HTR-8/SVneo (cell line): ENCODE measurements at regions not wholly inside any gene's neighbourhood (a gene's known extent, or its start where the extent isn't known, plus 50 kb on each side); places are given as distances from the start of the nearest gene placed in this dataset.

Experiments
- DNase-seq: peaks from one replicate; pipeline ENCODE4 v3.0.0; 2011; ENCODE audit warnings: low spot score, mixed read lengths; ENCODE audit not compliant: insufficient read length
- FAIRE-seq: peaks from 2 replicates; lab custom pipeline; 2011; peaks lifted over from hg19 to GRCh38; lab: Jason Lieb, UNC

DNA sequence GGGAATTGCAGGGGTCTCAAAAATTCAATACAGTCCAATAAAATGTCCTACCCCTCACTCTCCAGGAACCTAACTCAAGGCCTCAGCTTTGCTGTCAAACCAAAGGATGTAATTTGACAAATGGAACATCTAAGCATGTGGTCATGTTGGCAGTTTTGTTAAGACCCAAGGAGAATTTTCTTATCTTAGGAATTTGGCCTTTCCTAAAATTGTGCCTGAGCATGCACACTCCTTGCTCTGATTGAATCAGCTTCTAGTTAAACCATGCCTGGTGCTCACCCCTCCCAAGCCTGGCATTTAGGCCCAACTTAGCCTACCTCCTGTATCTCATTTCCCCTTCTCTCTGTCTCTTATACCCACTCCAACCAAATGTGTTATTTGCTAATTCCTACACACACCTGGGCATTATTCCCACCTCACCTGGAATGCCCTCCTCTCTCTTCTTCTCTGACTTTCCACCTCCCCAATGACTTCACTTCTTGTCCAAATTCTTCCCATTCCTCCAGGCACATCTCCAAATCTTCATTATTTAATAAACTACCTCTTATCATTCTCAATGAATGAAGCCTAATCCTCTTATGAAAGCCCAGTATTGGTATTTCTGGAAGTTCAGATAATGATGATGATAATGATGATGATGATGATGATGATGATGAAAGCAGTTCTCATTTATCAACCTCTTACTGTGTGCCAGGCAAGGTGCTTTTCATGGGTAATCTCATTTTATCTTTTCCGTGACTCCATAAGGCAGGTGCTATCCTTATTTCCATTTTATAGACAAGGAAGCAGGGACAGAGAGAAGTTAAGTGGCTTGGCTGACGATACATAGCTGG, 178.0 kb upstream of the IRX6 start:
- DNase-seq = no peak
- no peak for FAIRE-seq

DNA sequence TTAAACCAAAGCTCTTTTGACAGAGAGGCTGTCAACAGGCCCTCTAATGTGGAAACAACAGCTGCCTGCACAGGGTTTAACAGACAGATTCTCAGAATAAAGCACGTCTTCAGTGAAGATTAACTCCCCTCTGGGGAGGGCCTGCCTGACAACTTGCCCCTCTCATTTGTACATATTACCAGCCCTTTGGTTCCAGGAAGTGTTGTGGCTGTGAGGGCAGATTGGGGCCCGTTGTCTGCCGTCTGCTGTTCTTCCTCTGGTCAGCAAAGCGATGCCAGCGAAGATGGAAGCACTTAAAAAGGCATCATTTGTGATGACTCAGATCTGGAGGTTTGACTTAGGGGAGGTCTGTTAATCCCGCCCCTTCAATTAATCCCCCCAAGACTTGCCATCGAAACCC, 177.0 kb upstream of the IRX6 start:
- no peak for FAIRE-seq
- no peak for DNase-seq

DNA sequence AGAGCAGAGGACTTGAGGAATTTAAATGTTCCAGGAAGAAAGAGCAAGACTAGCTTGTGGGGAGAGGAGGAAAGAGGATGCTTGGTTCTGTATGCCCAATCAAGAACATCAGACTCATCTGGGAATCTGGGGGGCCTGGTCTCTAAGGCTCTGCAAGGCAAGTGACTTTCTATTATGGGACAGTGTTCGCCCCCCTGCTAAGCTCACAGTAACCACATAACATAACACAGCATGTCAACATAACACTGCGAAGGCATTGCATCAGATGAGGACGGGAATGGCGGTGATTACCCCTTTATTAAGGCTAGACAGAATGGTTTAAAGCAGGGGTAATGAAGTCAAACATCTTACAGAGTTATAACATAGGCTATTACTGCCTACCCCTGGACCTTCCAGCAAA, 176.6 kb upstream of the IRX6 start:
- no peak for FAIRE-seq
- no peak for DNase-seq

DNA sequence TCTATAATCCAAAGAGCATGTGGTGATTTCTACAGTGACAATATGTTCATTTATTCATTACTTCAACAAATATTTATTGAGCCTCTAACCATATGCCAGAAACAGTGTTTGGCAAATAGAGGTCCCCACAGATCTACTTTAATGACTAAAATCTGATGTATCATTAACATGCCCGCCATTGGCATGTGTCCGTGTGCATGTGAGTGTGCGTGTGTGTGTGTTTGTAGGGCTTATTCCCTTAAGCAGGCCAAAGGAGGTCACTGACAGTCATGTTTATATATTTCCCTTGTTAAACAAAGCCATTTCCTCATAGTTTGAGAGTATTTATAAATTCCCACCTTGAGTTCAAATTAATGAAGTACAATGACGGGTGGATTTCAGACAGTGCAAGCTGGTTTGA, 174.4 kb upstream of the IRX6 start:
- FAIRE-seq (no peak), DNase-seq (no peak)

DNA sequence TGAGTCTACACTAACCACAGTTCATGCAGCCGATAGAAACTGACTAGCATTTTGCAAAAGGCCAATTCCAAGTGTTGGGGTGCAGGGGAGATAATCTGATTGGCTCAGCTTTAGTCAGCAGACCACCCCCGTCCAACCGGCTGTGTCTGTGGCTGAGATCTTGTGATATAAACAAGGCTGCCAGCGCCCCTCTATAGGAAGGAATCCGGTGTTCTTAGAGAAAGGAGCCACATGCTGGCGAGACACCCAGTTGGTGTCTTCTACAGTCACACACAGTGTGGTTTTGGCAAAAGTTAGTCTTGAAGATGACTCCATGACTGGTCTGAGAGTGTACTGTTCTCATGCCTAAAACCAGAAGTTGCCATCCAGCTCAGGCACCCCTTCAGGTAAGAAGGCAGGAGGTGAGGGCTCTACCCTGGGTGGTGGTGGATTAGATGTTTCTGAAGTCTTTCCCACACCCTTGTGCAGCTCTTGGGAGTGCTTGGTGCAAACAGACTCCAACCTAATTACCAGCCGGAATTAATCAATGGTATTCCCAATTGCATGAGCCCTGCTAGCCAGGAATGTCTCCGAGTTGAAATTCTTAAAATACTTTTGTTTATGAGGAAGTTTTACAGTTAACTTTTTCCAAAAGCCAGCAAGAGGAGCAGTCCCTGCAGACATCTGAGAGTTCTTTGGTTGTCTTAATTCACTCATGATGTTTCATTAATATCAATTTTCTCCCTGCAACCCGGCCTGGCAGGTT, 172.3 kb upstream of the IRX6 start:
- FAIRE-seq (no peak), DNase-seq (no peak)

DNA sequence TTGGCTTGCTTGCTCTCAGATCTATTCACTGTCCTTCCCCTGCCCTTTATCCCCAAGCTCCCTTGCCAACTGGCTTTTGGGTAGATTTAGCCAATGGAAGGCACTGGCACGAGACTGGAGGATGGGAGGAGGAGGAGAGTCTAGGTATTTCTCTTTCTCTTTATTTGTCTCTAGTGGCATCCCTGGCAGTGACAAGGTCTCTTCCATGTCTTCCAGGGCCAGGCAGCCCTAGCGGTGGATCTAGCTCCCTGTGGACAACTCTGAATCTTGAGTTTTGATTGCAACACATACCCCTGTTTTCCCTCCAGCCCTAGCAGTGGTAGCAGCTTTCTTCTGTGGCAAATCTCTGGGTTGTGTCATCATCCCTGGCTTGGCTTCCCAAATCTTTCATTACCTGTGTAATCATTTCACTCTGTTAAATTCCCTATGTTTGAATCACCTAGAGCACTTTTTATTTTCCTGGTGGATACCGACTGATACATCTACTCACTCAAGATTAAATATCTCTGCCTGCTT, 171.1 kb upstream of the IRX6 start:
- FAIRE-seq = no peak
- no peak for DNase-seq

DNA sequence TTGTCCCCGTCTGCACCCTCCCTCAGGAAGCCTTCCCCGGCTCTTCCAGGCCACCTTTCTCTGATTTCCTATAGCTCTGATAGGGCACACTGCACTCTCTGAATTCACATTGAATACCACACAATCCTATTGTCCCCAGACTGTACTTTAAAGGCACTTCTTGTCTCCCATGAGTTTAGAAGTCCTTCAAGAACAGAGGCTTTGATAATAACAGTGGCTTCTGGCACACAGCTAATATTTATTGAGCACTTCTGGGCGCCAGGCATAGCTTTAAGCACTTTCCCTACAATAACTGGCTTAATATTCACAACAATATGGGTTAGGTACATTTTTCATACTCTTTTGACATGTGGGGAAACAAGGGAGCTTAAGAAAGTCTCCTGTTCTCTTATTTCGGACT, 169.7 kb upstream of the IRX6 start:
- FAIRE-seq = no peak
- no peak for DNase-seq

DNA sequence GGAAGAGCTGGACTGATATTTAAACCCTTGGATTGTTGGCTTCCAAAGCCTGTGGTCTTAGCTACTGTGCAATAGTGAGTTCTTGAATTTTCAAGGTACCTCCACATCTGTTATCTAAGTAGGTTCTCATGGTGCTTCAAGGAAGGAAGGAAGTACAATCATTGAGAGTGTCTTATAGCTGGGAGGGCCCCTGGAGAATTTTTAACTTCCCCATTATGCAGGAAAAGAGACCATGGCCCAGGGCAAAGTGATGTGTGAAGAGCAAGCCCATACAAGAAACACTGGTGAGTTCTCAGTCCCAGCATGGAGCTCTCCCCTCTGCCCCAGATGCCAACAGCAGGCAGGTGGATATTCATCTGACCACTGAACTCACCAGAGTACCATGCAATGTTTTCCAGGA, 169.0 kb upstream of the IRX6 start:
- DNase-seq (no peak), FAIRE-seq (no peak)

DNA sequence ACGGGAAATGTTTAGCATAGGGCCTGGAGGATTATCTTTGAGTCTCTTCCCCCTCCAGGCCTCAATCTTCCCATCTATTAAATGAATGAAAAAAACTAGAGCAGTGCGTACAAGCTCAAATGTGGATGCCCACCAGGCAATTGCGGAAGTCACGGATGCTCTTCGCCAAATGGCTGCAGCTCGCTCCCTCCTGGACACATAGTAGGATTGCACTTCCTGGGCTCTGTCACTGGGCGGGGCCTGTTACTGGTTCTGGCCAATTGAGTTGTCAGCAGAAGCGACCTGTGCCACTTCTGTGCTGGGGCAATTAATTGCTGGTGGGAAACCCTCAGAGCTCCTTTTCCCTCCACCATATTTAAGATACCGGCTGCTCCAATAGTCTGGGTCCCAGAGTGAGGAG, 168.2 kb upstream of the IRX6 start:
- FAIRE-seq (no peak), DNase-seq (no peak)

DNA sequence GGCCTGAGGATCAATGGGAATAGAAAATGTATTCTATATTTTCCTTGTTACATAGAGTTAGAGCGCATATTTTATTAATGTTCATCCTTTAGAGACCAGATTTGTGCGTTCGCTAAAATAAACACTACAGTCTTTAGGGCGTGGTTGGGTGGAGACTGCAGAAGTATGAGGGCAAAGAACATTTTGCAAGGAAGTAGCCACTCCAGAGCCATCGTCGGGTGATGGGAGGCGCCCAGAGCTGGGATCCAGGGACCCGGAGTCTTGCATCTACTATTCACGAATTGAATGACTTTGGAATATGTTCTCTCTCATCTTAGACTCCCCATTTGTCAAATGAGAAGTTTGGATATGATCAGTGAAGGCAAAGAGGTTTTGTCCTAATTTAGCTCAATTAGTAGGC, 154.2 kb upstream of the IRX6 start:
- FAIRE-seq (no peak), DNase-seq (no peak)

DNA sequence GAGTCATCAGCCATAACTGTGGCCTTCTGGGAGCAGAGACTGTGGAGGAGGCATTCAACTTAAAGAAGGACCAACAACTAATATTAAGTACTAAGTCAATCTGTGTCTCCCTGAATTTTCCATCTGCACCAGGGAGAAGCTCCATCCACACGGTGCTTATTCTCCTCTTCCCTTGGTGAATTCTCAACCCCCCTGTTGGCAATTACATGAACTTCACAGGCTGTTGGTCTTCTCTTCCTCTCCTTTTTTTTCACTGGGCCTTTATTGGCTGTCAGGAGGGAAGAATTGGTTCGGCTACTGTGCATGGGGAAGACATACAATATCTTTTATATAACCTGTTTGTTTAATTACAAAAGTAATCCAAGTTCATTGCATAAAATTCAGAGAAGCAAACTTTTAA, 152.8 kb upstream of the IRX6 start:
- DNase-seq (no peak), FAIRE-seq (no peak)

DNA sequence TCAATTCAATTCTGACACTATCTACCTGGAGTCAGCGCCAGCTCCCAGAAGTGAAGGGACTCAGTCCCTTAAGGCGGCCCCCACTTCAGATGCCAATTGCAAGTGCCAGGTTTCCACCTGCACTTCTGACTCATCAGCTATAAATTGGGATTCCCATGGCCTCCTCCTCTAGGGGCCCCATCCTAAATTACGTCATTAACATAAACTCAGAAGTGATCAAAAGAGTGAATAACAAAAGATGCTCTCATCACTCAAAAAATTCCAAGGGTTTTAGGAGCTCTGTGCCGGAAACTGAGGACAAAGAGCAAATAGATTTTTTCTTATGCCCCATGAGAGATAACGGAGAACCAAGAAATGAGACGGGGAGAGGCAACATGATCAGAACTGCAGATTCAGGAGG, 148.6 kb upstream of the IRX6 start:
- no peak for DNase-seq
- FAIRE-seq = no peak

DNA sequence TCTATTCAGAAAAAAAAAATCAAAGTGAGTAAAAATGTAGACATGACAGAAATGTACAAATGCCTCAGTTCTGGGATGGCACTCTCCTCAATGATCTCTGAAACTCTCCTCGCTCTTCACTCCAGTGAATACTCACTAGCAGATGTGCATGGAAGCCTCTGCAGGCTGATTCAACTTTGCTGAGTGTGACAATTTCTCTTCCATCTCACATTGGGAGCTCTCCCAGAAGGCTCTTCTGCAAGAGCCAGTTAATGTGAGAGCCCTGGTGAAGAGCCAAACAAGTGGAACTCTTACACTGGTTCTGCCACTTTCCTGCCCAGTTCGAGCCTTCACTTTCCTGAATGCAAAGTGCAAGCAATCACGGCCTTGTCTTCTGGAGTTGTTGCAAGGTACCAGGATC, 147.1 kb upstream of the IRX6 start:
- FAIRE-seq (no peak), DNase-seq (no peak)

DNA sequence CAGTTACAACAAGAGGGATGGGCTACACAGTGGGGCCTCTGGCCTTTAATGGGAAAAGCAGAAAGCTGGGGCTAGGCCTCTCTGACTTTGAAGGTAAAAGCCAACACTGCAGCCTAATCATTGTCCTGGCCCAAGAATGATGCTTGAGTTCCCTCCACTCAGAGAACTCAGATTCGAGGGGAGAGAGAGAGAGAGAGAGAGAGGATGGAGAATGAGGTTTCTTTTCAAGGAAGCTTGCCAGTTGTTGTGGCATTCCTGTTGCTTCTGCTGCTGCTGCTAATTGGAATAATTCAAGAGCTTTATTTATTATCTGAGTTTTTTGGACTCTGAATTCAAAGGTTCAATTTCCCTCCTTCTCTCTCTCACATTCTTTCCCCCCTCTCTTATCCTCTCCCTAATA, 144.6 kb upstream of the IRX6 start:
- FAIRE-seq = no peak
- DNase-seq = no peak

DNA sequence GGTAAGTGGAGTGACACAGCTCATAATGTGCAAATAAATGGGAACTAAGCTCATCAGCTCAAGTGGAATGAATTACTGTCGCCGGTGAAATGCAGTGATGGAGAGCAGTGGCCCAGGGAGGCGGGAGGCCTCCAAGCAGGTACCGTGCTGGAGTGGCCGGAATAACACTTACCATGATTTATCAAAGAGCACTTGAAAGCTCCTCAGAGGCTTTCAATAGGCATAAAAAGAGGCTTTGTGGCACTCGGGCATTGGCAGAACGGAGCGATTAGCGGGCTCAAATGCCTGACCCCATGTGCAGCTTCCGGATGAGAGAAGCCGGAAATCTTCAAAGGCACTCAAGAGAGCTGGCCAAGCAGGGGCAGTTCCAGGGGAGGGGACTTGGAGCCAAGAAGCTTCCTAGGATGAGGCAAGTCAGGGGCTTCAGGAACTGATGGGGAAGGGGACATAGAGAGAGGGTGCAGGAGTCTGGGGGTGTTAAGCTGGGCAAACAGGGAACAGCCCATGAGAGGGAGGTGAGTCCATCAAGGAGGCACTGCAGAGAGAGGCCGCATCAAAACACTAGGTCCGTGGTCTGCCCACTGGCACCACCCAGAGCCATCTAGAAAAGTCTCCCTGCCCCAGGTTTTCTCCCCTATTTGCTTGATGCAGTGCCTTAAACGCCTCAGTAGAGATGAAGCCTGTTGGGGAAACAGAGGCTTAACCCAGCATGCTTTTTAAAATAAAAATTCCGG, 144.0 kb upstream of the IRX6 start:
- DNase-seq (no peak), FAIRE-seq (no peak)

DNA sequence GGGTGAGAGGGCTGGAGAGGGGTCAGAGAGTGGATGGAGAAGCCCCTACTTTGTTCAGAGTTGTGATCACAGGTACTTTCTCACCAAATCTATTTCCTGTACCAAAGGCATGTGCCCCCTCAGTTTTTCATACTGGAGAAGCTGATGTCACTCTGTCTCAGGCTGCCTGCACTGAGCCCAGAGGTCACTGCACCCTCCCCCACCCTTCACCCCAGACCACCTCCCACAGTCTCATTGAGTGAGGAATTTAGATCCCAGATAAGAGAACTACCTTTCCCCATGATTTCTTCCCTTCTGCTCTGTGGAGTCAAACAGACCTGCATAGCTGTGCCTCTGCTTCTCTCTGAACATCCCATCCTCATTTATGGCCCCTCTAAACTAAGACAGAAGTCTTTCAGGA, 140.0 kb upstream of the IRX6 start:
- no peak for DNase-seq
- FAIRE-seq = no peak

DNA sequence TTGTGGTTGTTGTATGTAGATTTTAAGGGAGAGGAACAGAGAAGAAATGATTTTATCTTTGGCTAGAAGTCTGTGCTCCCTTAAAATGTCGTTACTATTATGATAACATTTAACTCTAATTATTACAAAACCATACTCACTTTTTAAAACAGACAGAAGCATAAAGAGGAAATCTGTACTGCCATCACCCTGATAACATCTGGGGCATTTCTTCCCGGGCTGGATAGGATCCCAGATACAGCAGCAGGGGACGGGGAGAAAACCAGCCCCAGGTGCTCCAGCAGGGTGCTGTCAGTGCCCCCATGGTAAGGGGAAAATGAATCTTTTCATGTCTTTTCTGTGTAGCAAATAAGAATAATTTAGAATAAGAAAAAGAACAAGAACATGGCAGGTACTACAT, 139.4 kb upstream of the IRX6 start:
- FAIRE-seq = no peak
- no peak for DNase-seq

DNA sequence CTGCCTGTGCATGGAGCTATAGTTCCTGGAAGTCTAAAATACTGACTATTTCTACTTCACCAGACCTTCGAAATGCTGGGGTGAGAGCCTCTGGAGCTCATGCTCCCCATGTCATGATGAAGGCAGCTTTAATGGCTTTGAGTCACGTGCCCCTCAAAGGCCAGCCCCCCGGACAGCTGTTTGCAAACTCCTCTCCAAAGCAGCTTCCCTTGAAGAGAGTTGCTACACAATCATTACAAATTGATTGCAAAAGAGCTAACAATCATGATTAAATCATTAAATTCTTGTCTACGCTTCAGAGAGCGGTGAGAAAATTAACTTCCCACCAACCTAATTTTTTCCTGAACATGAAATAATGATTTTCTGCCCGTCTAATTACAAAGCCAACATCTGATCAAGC, 134.8 kb upstream of the IRX6 start:
- FAIRE-seq = peak; percentile 55
- no peak for DNase-seq

DNA sequence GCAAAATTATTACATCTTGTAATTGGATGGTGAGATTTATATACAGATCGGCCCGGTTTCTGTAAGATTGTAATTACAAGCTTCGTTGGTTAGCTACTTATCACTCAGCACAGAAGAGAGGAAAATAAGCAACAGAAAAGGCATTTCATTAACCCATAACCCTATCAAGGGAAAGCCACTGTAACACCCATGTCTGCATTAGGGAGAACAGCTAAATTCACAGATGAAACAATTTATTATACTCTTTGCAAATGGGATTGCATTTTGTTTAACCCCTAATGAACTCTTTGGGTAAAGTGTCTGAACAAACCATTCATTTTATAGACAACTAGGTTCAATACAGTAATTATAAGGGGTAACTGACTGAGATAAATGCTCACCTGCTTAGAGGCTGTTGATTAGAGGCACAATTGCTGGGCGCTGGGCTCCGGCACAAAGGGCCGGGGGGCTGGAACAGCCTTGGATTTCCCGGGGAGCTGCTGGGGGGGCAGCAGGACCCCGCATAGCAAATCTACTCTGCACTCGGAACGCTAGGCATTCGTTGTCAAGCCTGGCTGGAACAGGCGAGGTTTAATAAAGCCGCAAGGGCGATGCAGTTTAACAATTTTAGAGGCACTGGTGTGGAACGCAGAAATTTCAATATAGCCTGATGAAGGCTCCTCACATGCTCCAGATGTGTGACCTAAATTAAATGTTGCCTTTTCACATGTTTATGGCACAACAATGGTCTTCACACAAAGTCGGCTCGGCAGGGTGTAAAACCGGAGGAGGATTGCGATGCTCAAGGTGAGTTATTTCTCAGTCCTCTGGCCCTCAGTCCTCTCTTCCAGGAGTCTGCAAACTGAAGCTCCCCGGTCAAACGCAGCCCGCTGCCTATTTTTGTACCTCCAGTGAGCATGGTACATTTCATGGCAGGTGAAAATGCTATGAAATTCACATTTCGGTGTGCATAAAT, 134.0 kb upstream of the IRX6 start:
- FAIRE-seq (no peak), DNase-seq (no peak)

DNA sequence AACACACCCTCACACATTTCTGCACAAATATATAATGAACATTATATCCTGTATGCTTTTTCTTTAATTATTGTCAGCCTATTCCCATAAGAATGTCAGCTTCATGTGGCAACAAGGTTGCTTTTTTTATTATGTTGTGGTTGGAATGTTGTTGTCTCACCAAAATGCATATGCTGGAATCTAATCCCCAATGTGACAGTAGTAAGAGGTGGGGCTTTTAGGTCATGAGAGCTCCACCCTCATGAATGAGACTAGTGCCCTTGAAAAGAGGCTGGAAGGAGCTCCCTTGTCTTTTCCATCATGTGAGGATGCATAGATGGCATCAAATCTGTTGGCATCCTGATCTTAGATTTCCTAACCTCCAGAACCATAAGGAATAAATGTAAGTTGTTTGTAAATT, 131.3 kb upstream of the IRX6 start:
- no peak for FAIRE-seq
- no peak for DNase-seq
